Psoas muscle (tissue), 7 donors: ENCODE measurements at regions not wholly inside any gene's neighbourhood (a gene's known extent, or its start where the extent isn't known, plus 50 kb on each side); places are given as distances from the start of the nearest gene placed in this dataset.

Experiments used
- ATAC-seq, 4 donors: fragments of 200-7000 bp; cut with Tn5 transposase; one replicate each; pipeline ENCODE4 v1.9.1; 2020; ENCODE audit warnings: moderate library complexity in 3 of 4, mild to moderate bottlenecking in 2 of 4
- DNase-seq, 2 donors: peaks; one replicate each; pipeline ENCODE4 v3.0.0-alpha.2; 2020
- H3K27ac ChIP-seq: fragments of 200-600 bp; one replicate; pipeline ENCODE4 v1.8.0; 2022
- H3K27me3 ChIP-seq, 3 donors: fragments of 200-600 bp in 1 of 3; one replicate each; pipeline versions ENCODE4 v1.6.1 to v1.8.0; 2013 to 2022; ENCODE audit warnings: low read length in 2 of 3, mild to moderate bottlenecking in 2 of 3, moderate library complexity in 1 of 3; ENCODE audit not compliant: insufficient read depth in 3 of 3
- H3K36me3 ChIP-seq, 2 donors: fragments of 200-600 bp in 1 of 2; one replicate each; pipeline versions ENCODE4 v1.6.1 to v1.8.0; 2013 to 2022; ENCODE audit warnings: low read depth in 1 of 2, mild to moderate bottlenecking in 1 of 2, moderate library complexity in 1 of 2; ENCODE audit not compliant: insufficient read depth in 1 of 2
- H3K4me1 ChIP-seq: fragments of 200-600 bp; one replicate; pipeline ENCODE4 v1.8.0; 2022
- H3K4me3 ChIP-seq: fragments of 200-600 bp; one replicate; pipeline ENCODE4 v1.8.0; 2022; ENCODE audit warnings: mild to moderate bottlenecking
- H3K9me3 ChIP-seq: fragments of 200-600 bp; one replicate; pipeline ENCODE4 v1.8.0; 2022
- CTCF ChIP-seq: fragments of 200-600 bp; IDR thresholded peaks from one replicate; pipeline ENCODE4 v1.8.0; 2022; ENCODE audit warnings: antibody characterized with exemption
- WGBS, 3 donors: extraction: QIAGEN DNeasy Blood & Tissue Kit; methylation state at CpG; one replicate each; pipeline versions ENCODE4 v1.1.6 to v1.1.7; 2013; 5-methylcytosine and 5-hydroxymethylcytosine counted together
- intact Hi-C, 2 donors: fragments of 100-400 bp; cut with DNase I; formaldehyde crosslinking; loops; one replicate each; pipeline versions ENCODE4 v1.11.0 to v1.14.2; 2022
- donor health status: healthy with polysubstance abuse.
- donor health status: DM: no; HTN: no; CAD: no; lungs with moderate emphysema.
- donor health status: Bipolar disorder and iron deficiency.
- donor health status: healthy.
- donor health status: DM: yes; HTN: yes; CAD: no.
- donor health status: DM: no; HTN: no; CAD: no.
- donor health status: DM: yes; HTN: yes; CAD: no.

GRCh38 chr15:36481156-36481555, 98.3 kb upstream of the CDIN1 start:
- intact Hi-C loops, result no loop called here
- Histone ChIP-seq H3K27ac (no peak overlapping the region), H3K27me3 (no peaks in the 10 kb centered on the region), H3K36me3 (no peaks in the 10 kb centered on the region), H3K9me3 (no peaks in the 10 kb centered on the region), H3K4me1 (no peaks in the 10 kb centered on the region), H3K4me3 (no peak overlapping the region)
- DNase-seq (no peak), ATAC-seq (no peak)
- 82 to 84% (median 82%) methylated on average over 1 of the region's 1 CpG for WGBS, 3 donors
- no peak for TF ChIP-seq CTCF

DNA sequence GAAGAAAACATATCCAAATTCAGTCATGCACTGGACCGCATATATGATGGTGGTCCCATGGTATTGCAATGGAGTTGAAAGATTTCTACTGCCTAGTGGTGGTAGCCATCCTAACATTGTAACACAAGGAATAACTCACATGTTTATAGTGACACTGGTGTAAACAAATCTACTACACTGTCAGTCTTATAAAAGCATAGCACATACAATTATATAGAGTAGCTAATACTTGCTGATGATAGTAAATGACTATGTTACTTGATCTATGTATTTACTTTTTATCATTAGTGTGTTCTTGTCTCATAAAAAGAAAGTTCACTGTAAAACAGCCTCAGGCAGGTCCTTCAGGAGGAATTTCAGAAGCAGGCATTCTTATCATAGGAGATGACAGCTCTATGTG, 96.0 kb upstream of the CDIN1 start:
- H3K27me3 ChIP-seq, result no peaks in the 10 kb centered on the region
- intact Hi-C loops, result no loop called here
- ATAC-seq (no peak), DNase-seq (no peak)
- H3K4me3 ChIP-seq, result no peak overlapping the region
- TF ChIP-seq CTCF, result no peak
- no peaks in the 10 kb centered on the region for H3K36me3 ChIP-seq
- no peaks in the 10 kb centered on the region for H3K9me3 ChIP-seq
- H3K27ac ChIP-seq, result no peak overlapping the region
- 94 to 97% (median 97%) methylated on average over 1 of the region's 1 CpG for WGBS, 3 donors
- H3K4me1 ChIP-seq, result no peaks in the 10 kb centered on the region

- DNase-seq (no peak), ATAC-seq (no peak)
- Histone ChIP-seq H3K27me3 (no peaks in the 10 kb centered on the region), H3K9me3 (no peaks in the 10 kb centered on the region), H3K27ac (no peak overlapping the region), H3K4me3 (no peak overlapping the region), H3K36me3 (no peaks in the 10 kb centered on the region), H3K4me1 (no peaks in the 10 kb centered on the region)
- intact Hi-C loops, result no loop called here
- WGBS, 3 donors, result 50 to 77% (median 62%) methylated on average over 2 of the region's 2 CpGs
- TF ChIP-seq CTCF, result no peak
These were observed 95.2 kb upstream of the CDIN1 start for GRCh38 chr15:36484038-36484778.

DNA sequence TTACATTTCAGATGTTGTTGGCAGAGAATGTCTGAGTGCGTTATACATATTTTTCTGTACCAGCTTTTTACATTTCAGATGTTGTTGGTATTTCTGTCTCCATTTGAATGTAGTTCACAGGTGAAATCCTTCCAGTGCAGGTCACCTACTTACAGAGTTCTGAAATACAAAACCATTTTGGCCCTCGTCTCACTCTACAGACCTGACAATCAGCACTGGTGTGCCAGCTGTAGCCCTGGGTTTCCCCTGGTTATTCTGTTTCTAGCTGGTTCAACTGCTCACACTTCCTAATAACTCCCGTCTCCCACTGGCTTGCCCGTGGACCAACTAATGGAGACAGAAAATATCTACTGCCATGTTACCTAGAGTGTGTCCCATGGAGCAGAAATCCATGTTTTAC, 87.5 kb upstream of the CDIN1 start:
- no peak for ATAC-seq
- Histone ChIP-seq H3K36me3 (no peaks in the 10 kb centered on the region), H3K27me3 (no peaks in the 10 kb centered on the region), H3K27ac (no peak overlapping the region), H3K9me3 (no peaks in the 10 kb centered on the region), H3K4me3 (no peak overlapping the region), H3K4me1 (no peaks in the 10 kb centered on the region)
- DNase-seq, result no peak
- TF ChIP-seq CTCF, result no peak
- 71 to 81% (median 77%) methylated on average over 4 of the region's 4 CpGs for WGBS, 3 donors
- intact Hi-C loops, result no loop called here

DNA sequence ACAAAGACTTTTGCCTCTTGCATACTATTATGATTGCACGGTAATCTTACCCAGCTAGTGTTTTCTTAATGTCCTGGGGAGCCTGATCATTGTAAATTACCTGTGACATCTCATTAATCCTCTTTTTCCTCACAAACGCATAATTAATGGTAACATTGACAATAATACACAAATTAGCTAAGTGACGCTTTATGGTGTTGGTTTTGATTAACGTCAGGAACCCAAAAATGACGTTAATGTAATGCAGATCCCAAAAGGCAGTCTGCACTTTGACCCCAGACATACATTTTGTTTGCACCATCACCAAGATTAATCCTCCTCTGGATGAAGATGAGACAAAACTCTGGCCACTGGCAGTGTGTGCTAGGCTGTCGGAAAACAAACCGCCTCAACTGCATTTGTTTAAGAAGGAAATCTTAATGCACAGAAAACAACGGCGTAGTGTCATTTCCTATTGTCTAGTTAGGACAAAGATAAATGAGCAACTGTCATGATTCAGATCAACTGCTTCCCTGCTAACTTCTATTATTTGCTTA, 83.9 kb upstream of the CDIN1 start:
- no peaks in the 10 kb centered on the region for H3K4me1 ChIP-seq
- TF ChIP-seq CTCF, result no peak
- H3K4me3 ChIP-seq, result no peak overlapping the region
- no peaks in the 10 kb centered on the region for H3K9me3 ChIP-seq
- H3K27me3 ChIP-seq, result peaks cover 0 to 3% (median 0%) of the 10 kb centered on the region in 3 donors
- intact Hi-C loops, result no loop called here
- no peak for DNase-seq
- no peaks in the 10 kb centered on the region for H3K36me3 ChIP-seq
- 62 to 68% (median 63%) methylated on average over 9 of the region's 9 CpGs for WGBS, 3 donors
- ATAC-seq, result no peak
- H3K27ac ChIP-seq, result no peak overlapping the region
